ENCODE measurements at regions not wholly inside any gene's neighbourhood (a gene's known extent, or its start where the extent isn't known, plus 50 kb on each side); places are given as distances from the start of the nearest gene placed in this dataset.

DNA sequence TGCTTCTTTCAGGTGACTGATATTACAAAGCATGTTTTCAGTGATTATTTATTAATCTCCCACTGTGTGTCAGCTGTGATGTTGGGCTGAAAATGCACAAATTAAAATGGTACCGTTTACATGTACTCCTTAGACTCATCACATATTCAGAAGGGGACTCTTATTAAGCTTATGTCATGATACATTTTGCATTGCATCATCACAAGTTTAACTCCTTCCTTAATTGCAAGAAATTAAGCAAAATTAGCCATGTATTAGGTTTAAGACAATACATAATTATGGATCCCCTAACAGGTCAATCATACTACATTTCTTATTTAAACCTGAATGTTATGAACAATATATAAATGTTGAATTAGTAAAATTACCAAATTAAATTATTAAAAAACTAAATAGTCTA lies 899.1 kb downstream of the TMEM182 start:
- Mint-ChIP-seq H3K27me3 (no peaks in the 10 kb centered on the region), H3K4me1 (ENCODE audit: low read depth) (no peaks in the 10 kb centered on the region), H3K27ac (no peak overlapping the region), H3K4me3 (no peak overlapping the region), H3K36me3 (ENCODE audit: low read depth) (no peaks in the 10 kb centered on the region), H3K9me3 (peaks cover 10% of the 10 kb centered on the region)
- ATAC-seq (ENCODE audit: poor library complexity) (no peak), DNase-seq (no peak)
- no peak overlapping the region for H3K27ac ChIP-seq (ENCODE audit: low read depth in 1 of 2, low read length in 2 of 2)
- H3K36me3 ChIP-seq (ENCODE audit: insufficient read depth, low read length), result no peaks in the 10 kb centered on the region
- ChIA-PET POLR2A (no interaction called here), CTCF (no interaction called here)
- H3K9me3 ChIP-seq (ENCODE audit: control insufficient read depth in 1 of 2, insufficient read depth in 1 of 2, low read length in 2 of 2), result peaks cover 0 to 4% of the 10 kb centered on the region in 2 experiments
- intact Hi-C loops (cut with DNase I, micrococcal nuclease), result no loop called here
- H3K4me3 ChIP-seq (ENCODE audit: low read length), result no peak overlapping the region
- TF ChIP-seq CTCF (IDR thresholded peaks at IDR 0.05), result no peak
- no peaks in the 10 kb centered on the region for H3K27me3 ChIP-seq (ENCODE audit: control insufficient read depth in 1 of 2, insufficient read depth in 2 of 2, low read length in 2 of 2)
- no peaks in the 10 kb centered on the region for H3K4me1 ChIP-seq (ENCODE audit: insufficient read depth, low read length)

DNA sequence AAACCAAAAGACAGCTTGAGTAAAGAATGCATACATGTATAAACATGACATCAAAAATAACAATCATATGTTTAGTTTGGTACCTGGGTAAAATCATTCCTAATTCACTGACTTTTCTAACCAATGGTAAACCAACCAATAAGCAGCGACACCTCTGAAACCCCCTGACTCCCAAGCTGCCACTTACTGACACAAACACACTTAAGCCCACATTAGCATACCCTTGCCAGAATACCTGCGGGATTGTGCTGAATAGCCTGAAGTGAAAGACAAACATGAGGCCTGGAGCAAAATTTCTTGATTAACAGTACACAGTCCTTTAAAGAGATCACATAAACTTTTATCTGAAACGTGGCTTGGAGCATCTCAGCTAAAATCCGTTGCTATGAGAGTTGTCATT lies 902.9 kb downstream of the TMEM182 start:
- H3K9me3 ChIP-seq (ENCODE audit: control insufficient read depth in 1 of 2, insufficient read depth in 1 of 2, low read length in 2 of 2), result no peaks in the 10 kb centered on the region
- Mint-ChIP-seq H3K4me1 (ENCODE audit: low read depth) (no peaks in the 10 kb centered on the region), H3K27ac (no peak overlapping the region), H3K27me3 (no peaks in the 10 kb centered on the region), H3K36me3 (ENCODE audit: low read depth) (no peaks in the 10 kb centered on the region), H3K4me3 (no peak overlapping the region), H3K9me3 (peaks cover 14% of the 10 kb centered on the region)
- CTCF ChIA-PET, result no interaction called here
- POLR2A ChIA-PET, result no interaction called here
- no peak overlapping the region for H3K27ac ChIP-seq (ENCODE audit: low read depth in 1 of 2, low read length in 2 of 2)
- H3K36me3 ChIP-seq (ENCODE audit: insufficient read depth, low read length), result no peaks in the 10 kb centered on the region
- intact Hi-C loops (cut with DNase I, micrococcal nuclease), result no loop called here
- no peak for TF ChIP-seq CTCF (IDR thresholded peaks at IDR 0.05)
- no peak for DNase-seq
- H3K4me3 ChIP-seq (ENCODE audit: low read length), result no peak overlapping the region
- H3K4me1 ChIP-seq (ENCODE audit: insufficient read depth, low read length), result no peaks in the 10 kb centered on the region
- H3K27me3 ChIP-seq (ENCODE audit: control insufficient read depth in 1 of 2, insufficient read depth in 2 of 2, low read length in 2 of 2), result no peaks in the 10 kb centered on the region
- ATAC-seq (ENCODE audit: poor library complexity), result no peak

DNA sequence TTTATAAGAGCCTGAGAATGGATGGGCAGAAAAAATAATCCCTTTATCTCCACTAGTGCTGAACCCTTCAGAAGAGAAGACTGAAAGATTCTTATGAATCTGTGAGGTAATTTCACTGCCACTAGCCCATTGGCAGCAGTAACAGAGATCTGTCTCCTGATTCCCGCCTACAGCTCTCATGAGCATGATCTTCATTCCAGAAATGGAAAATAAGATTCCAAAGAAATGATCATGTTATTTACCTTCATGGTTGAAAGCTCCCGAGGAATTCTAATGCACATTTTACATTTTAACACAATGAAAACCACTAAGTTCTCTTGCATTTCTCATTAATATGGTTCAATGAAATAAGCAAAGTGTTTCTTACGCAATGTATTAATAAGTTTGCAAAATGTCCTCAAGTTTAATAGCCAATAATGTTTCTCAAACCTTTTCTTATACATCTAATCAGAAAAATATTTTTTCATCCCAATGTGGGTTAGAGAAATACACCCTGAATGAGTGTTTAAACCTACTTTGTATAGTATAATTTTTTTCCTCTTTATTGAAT lies 905.6 kb downstream of the TMEM182 start:
- H3K36me3 ChIP-seq (ENCODE audit: insufficient read depth, low read length), result no peaks in the 10 kb centered on the region
- intact Hi-C loops (cut with DNase I, micrococcal nuclease), result no loop called here
- peaks cover 16% of the 10 kb centered on the region for H3K9me3 Mint-ChIP-seq
- ATAC-seq (ENCODE audit: poor library complexity) (no peak), DNase-seq (no peak)
- H3K36me3 Mint-ChIP-seq (ENCODE audit: low read depth), result no peaks in the 10 kb centered on the region
- CTCF ChIA-PET, result no interaction called here
- POLR2A ChIA-PET, result no interaction called here
- H3K4me1 ChIP-seq (ENCODE audit: insufficient read depth, low read length), result no peaks in the 10 kb centered on the region
- no peaks in the 10 kb centered on the region for H3K4me1 Mint-ChIP-seq (ENCODE audit: low read depth)
- H3K27ac ChIP-seq (ENCODE audit: low read depth in 1 of 2, low read length in 2 of 2), result no peak overlapping the region
- no peaks in the 10 kb centered on the region for H3K27me3 Mint-ChIP-seq
- H3K4me3 ChIP-seq (ENCODE audit: low read length), result no peak overlapping the region
- no peaks in the 10 kb centered on the region for H3K9me3 ChIP-seq (ENCODE audit: control insufficient read depth in 1 of 2, insufficient read depth in 1 of 2, low read length in 2 of 2)
- no peaks in the 10 kb centered on the region for H3K27me3 ChIP-seq (ENCODE audit: control insufficient read depth in 1 of 2, insufficient read depth in 2 of 2, low read length in 2 of 2)
- no peak for TF ChIP-seq CTCF (IDR thresholded peaks at IDR 0.05)
- H3K4me3 Mint-ChIP-seq, result no peak overlapping the region
- H3K27ac Mint-ChIP-seq, result no peak overlapping the region

Data from CD4-positive, alpha-beta T cell (primary cell).